Gastrocnemius medialis (tissue), 4 donors: ENCODE measurements at regions not wholly inside any gene's neighbourhood (a gene's known extent, or its start where the extent isn't known, plus 50 kb on each side); places are given as distances from the start of the nearest gene placed in this dataset.

ENCODE experiments used
- POLR2A ChIP-seq, 2 donors: fragments of 450-650 bp; IDR thresholded peaks; one replicate each; pipeline ENCODE4 v1.6.1; 2017; ENCODE audit warnings: antibody characterized with exemption in 2 of 2, mild to moderate bottlenecking in 2 of 2, moderate library complexity in 2 of 2
- TF ChIP-seq, protein P1 (sequence below), 5 experiments: fragments of 450-650 bp in 3 of 5; fragments of 200-600 bp in 2 of 5; sonication (generic) in 2 of 5; IDR thresholded peaks in 4 of 5; conservative IDR thresholded peaks in 1 of 5; 1 replicate in 4 of 5; 2 replicates in 1 of 5; pipeline ENCODE4 v1.5.1; 2016 to 2019; ENCODE audit warnings: antibody characterized with exemption in 5 of 5, mild to moderate bottlenecking in 3 of 5, moderate library complexity in 3 of 5

DNA sequence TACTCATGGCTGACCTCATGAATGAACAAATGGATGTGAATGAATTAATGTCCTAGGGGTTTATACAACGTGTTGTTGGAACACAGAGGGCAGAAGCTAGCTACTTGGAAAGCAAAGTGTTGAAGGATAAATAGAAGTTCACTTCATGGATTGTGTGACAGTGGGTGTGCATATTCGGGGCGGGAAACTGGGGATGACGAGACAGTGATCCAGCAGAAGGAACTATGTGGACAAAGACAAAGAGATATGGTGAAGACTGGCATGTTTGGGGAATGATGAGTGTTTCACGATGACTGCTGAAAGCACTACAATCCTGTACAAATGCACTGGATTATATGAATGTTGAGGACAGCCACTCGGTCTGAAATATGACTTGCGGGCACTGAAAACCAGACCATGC is 250.5 kb upstream of the C16orf82 start:
- TF ChIP-seq, protein P1, sequence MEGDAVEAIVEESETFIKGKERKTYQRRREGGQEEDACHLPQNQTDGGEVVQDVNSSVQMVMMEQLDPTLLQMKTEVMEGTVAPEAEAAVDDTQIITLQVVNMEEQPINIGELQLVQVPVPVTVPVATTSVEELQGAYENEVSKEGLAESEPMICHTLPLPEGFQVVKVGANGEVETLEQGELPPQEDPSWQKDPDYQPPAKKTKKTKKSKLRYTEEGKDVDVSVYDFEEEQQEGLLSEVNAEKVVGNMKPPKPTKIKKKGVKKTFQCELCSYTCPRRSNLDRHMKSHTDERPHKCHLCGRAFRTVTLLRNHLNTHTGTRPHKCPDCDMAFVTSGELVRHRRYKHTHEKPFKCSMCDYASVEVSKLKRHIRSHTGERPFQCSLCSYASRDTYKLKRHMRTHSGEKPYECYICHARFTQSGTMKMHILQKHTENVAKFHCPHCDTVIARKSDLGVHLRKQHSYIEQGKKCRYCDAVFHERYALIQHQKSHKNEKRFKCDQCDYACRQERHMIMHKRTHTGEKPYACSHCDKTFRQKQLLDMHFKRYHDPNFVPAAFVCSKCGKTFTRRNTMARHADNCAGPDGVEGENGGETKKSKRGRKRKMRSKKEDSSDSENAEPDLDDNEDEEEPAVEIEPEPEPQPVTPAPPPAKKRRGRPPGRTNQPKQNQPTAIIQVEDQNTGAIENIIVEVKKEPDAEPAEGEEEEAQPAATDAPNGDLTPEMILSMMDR (IDR thresholded peaks at IDR 0.05 in 4 of 5, conservative IDR thresholded peaks at IDR 0.05 in 1 of 5), result no peak
- no peak for TF ChIP-seq POLR2A (IDR thresholded peaks at IDR 0.05)
